ENCODE measurements at regions not wholly inside any gene's neighbourhood (a gene's known extent, or its start where the extent isn't known, plus 50 kb on each side); places are given as distances from the start of the nearest gene placed in this dataset.

DNA sequence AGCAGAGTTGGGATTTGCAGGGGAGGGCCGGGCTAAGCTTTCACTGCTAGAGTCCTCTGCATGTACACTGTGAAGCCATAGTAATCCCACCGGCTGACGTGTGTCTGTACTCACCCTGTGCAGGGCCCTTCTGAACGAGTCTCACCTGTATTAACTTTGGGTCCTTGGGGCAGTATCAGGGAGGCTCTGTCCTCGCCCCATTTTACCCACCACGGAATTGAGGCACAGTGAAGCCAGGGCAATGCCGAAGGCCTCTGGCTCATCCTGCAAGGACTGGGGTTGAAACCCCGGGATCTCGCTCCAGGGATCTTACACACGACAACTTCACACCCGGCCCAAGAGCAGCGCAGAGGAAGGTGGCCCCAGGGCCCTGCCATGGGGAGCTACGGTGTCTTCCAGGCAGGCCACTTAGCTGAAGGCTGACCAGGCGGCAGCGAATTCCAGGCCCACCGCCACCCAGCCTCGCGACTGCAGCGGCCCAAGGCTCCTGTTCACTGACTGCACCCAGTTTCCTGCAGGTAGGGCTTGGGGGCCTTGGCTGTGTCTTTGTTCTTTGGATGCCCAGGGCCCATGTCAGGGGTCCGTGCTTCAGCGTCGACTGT lies 75.5 kb upstream of the ADRA2C start:
- Histone ChIP-seq H3K36me3 (ENCODE audit: control insufficient read depth, insufficient read depth, low read length) (no peaks in the 10 kb centered on the region), H3K9me3 (ENCODE audit: control insufficient read depth, low read length) (no peaks in the 10 kb centered on the region), H3K4me1 (ENCODE audit: control insufficient read depth, insufficient read depth, low read length, poor library complexity, severe bottlenecking) (peaks cover 2% of the 10 kb centered on the region), H3K27ac (ENCODE audit: low read depth, low read length, severe bottlenecking) (no peak overlapping the region), H3K4me3 (ENCODE audit: extremely low read depth, insufficient read depth, low read length, poor library complexity, severe bottlenecking) (no peak overlapping the region)
- WGBS, 2 experiments (ENCODE audit: insufficient coverage in 2 of 2), result 93 to 95% methylated on average over 19 to 21 of the region's 22 CpGs

DNA sequence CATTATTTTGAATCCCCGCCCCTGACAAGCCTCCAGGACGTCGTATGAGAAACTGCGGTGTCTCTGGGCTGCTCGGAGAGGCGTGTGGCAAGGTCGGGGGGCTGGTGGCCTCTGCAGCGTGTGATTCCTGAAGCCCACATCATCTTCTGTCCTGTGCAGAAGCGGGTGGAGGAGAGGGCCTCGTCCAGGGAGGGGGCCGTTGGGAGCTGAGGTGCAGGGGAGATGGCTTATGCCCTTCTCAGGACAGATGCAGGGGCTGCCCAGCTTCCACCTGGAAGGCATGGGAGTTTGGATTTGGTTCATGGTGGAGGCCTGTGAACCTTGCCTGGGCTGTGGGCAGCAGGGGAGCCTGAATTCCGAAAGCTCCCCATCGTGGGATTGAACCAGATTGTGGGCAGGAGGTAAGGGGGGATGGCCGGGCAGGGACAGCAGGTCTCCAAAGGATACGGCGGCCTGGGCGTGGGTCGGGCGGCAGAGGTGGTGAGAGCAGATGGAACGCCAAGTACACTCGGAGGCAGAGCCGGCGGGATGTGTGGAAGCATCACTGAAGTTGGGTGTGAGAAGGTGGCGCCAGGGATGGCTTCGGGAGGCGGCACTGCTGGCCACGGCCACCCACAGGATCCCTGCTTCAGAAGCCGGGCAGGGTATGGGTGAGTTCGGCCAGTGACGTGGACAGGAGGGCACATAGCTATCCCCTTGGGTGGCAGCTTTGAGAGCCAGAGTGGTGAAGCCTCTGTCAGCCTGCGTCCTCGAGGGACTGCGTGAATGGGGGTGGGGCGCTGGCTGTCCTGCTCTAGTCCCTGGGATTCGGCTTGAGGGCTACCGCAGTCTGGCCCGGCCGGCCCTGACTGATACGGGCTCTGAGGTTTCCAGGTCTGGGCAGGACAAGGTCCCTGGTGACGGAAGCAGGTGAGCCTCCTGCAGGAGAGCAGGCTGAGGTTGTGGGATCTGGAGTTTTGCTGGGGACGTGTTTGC lies 76.3 kb upstream of the ADRA2C start:
- no peak overlapping the region for H3K27ac ChIP-seq (ENCODE audit: low read depth, low read length, severe bottlenecking)
- H3K36me3 ChIP-seq (ENCODE audit: control insufficient read depth, insufficient read depth, low read length), result no peaks in the 10 kb centered on the region
- H3K4me1 ChIP-seq (ENCODE audit: control insufficient read depth, insufficient read depth, low read length, poor library complexity, severe bottlenecking), result peaks cover 2% of the 10 kb centered on the region
- no peak overlapping the region for H3K4me3 ChIP-seq (ENCODE audit: extremely low read depth, insufficient read depth, low read length, poor library complexity, severe bottlenecking)
- no peaks in the 10 kb centered on the region for H3K9me3 ChIP-seq (ENCODE audit: control insufficient read depth, low read length)
- 90 to 93% methylated on average over 36 to 40 of the region's 41 CpGs for WGBS, 2 experiments (ENCODE audit: insufficient coverage in 2 of 2)

DNA sequence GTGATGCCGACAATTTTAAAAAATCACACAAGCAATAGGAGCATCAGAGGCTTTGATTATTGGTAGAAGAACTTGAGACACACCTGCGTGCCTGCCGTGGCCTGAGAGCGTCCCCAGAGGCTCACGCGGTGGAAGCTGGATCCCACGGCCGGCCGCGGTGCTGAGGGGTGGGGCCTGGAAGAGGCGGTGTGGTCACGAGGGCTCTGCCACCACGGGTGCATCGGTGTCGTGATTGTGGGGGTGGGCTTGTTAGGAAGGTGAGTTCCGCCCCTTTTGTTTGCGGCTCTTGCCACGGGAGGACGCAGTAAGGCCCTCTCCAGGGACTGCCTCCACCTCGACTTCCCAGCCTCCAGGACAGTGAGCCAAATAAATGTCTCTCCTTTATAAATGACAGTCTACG lies 77.2 kb upstream of the ADRA2C start:
- Histone ChIP-seq H3K27ac (ENCODE audit: low read depth, low read length, severe bottlenecking) (no peak overlapping the region), H3K4me3 (ENCODE audit: extremely low read depth, insufficient read depth, low read length, poor library complexity, severe bottlenecking) (no peak overlapping the region), H3K36me3 (ENCODE audit: control insufficient read depth, insufficient read depth, low read length) (no peaks in the 10 kb centered on the region), H3K9me3 (ENCODE audit: control insufficient read depth, low read length) (no peaks in the 10 kb centered on the region), H3K4me1 (ENCODE audit: control insufficient read depth, insufficient read depth, low read length, poor library complexity, severe bottlenecking) (peaks cover 2% of the 10 kb centered on the region)
- 83 to 86% methylated on average over 15 to 17 of the region's 21 CpGs for WGBS, 2 experiments (ENCODE audit: insufficient coverage in 2 of 2)

DNA sequence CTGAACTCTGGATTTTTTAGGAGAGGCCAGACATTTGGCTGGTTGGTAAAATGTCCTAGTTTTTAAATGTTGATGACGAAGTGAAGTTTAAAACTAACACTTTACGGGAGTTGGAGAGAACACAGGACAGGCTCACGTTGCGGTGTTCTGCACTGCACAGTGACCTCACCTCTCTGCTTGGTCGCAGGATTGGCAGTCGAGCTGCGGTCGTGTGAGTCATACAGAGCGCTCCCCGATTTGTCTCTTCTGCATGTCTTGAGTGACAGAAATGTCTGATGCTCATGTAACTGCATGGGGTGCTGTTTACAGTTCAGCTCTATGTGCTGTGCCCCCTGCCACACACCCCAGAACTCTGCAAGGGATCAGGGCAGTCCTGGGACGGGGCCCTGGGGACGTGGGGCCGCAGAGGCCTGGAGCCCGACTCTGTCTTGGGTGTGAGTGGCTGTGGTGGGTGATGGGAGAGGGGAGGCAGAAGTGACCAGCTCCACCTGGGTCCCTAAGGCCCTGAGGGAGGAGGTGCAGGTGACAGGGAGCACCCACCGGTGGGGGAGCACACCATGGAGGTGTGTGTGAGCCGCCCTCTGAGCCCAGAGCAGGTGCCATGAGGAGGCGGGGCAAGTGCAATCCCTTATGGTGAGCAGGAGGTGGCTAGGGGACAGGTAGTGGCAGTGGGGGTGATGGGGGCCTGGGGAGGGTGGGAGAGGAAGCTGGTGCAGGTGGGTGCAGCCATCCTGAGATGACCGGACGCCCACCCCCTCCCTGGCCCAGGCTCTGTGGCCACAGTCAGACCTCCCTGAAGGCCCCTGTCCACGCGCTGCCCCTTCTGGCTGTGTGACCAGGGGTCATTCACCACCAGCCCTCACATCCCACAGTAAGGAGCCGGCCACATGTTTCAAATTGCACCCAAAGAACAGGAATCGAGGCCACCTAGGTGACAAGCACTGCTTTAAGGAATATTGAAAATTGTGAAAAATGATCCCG lies 77.9 kb upstream of the ADRA2C start:
- Histone ChIP-seq H3K27ac (ENCODE audit: low read depth, low read length, severe bottlenecking) (no peak overlapping the region), H3K36me3 (ENCODE audit: control insufficient read depth, insufficient read depth, low read length) (no peaks in the 10 kb centered on the region), H3K4me1 (ENCODE audit: control insufficient read depth, insufficient read depth, low read length, poor library complexity, severe bottlenecking) (peaks cover 2% of the 10 kb centered on the region), H3K9me3 (ENCODE audit: control insufficient read depth, low read length) (no peaks in the 10 kb centered on the region), H3K4me3 (ENCODE audit: extremely low read depth, insufficient read depth, low read length, poor library complexity, severe bottlenecking) (no peak overlapping the region)
- WGBS, 2 experiments (ENCODE audit: insufficient coverage in 2 of 2), result 88 to 93% methylated on average over 12 to 21 of the region's 24 CpGs

DNA sequence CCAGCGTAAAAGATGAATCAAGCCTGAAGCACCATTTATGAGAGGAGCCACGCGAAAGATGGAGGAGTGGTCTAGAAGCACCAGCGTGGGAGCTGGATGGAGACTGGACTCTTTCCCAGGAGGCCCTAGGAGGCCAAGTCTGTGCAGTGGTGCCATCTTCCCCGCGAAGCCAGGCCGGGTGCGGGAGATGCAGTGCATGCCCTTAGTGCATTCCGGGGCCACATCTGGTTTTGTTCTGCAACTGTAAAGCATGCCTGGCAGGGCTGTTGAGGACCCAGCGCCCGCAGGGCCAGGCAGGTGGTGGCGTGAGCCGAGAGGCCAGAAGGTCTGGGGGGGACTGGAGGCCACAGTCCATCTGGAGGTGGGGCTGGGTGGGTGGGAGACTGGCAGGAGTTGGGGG lies 78.6 kb upstream of the ADRA2C start:
- Histone ChIP-seq H3K9me3 (ENCODE audit: control insufficient read depth, low read length) (no peaks in the 10 kb centered on the region), H3K36me3 (ENCODE audit: control insufficient read depth, insufficient read depth, low read length) (no peaks in the 10 kb centered on the region), H3K4me1 (ENCODE audit: control insufficient read depth, insufficient read depth, low read length, poor library complexity, severe bottlenecking) (peaks cover 2% of the 10 kb centered on the region), H3K4me3 (ENCODE audit: extremely low read depth, insufficient read depth, low read length, poor library complexity, severe bottlenecking) (no peak overlapping the region), H3K27ac (ENCODE audit: low read depth, low read length, severe bottlenecking) (no peak overlapping the region)
- 92 to 93% methylated on average over 11 to 12 of the region's 13 CpGs for WGBS, 2 experiments (ENCODE audit: insufficient coverage in 2 of 2)

DNA sequence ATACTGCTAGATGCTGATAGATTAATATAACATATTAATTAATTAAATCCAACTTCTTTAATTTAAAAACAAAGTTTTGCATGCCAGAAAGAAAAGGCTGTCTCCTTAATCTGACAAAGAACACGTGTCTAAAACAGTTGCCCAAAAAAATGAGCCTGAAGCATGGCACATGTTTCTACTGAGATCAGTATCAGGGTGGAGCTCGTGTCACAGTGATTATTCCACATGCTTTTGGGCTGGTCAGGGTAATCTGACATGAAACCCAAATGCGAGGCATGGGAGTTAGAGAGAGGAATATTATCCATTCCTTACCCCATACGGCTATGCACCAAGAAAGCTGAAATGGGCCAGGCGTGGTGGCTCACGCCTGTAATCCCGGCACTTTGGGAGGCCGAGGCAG lies 79.4 kb upstream of the ADRA2C start:
- WGBS, 2 experiments (ENCODE audit: insufficient coverage in 2 of 2), result 85 to 93% methylated on average over 6 of the region's 8 CpGs
- Histone ChIP-seq H3K36me3 (ENCODE audit: control insufficient read depth, insufficient read depth, low read length) (no peaks in the 10 kb centered on the region), H3K4me3 (ENCODE audit: extremely low read depth, insufficient read depth, low read length, poor library complexity, severe bottlenecking) (no peak overlapping the region), H3K4me1 (ENCODE audit: control insufficient read depth, insufficient read depth, low read length, poor library complexity, severe bottlenecking) (peaks cover 2% of the 10 kb centered on the region), H3K9me3 (ENCODE audit: control insufficient read depth, low read length) (no peaks in the 10 kb centered on the region), H3K27ac (ENCODE audit: low read depth, low read length, severe bottlenecking) (no peak overlapping the region)

DNA sequence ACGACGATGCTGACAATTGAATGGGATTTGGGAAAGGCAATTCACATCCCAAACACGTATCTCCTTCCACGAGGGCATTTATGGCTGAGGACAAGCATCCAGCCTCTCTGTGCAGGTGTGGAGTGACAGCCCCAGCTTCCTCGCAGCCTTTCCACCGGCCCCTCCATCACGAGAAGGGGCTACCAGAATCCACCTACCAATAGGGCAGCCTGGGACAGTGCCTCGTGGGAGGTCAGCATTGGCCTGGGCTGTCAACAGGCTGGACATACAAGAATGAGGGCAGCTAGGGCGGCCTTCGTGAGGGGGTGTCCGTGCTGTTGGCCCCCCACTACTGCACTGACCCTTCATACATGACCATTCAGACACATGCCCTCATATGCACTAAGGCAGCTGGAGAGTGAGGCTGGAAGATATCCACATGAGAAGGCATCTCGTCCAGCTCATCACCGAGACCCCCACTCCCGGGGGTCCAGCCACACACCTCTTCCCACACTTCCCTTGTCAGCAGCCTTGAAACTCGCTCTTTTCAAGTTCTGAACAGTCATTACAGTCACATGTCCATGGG lies 81.0 kb upstream of the ADRA2C start:
- Histone ChIP-seq H3K27ac (ENCODE audit: low read depth, low read length, severe bottlenecking) (no peak overlapping the region), H3K4me1 (ENCODE audit: control insufficient read depth, insufficient read depth, low read length, poor library complexity, severe bottlenecking) (peaks cover under 1% of the 10 kb centered on the region), H3K36me3 (ENCODE audit: control insufficient read depth, insufficient read depth, low read length) (no peaks in the 10 kb centered on the region), H3K4me3 (ENCODE audit: extremely low read depth, insufficient read depth, low read length, poor library complexity, severe bottlenecking) (no peak overlapping the region), H3K9me3 (ENCODE audit: control insufficient read depth, low read length) (no peaks in the 10 kb centered on the region)
- 85 to 93% methylated on average over 14 to 15 of the region's 15 CpGs for WGBS, 2 experiments (ENCODE audit: insufficient coverage in 2 of 2)

DNA sequence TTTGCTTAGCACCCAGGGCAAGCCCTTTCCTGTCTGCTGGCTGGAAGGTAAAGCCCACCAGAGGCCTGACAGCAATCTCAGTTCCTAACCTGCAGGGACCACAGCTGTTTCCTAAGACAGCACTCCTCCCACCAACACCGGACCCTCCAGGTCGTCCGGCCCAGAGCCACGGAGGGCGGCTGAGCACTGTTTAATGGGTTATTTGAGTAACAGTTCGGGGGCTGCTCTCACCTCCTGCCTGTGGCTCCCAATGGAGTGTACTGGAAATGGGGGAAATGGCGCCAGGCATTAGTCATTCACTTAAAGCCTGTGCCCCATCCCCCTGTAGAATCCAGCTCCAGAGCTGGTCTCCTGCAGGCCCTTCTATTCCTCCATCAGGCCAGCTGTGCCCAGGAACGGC lies 81.6 kb upstream of the ADRA2C start:
- H3K9me3 ChIP-seq (ENCODE audit: control insufficient read depth, low read length), result no peaks in the 10 kb centered on the region
- no peaks in the 10 kb centered on the region for H3K36me3 ChIP-seq (ENCODE audit: control insufficient read depth, insufficient read depth, low read length)
- H3K4me3 ChIP-seq (ENCODE audit: extremely low read depth, insufficient read depth, low read length, poor library complexity, severe bottlenecking), result no peak overlapping the region
- H3K27ac ChIP-seq (ENCODE audit: low read depth, low read length, severe bottlenecking), result no peak overlapping the region
- 44 to 85% methylated on average over 1 to 4 of the region's 8 CpGs for WGBS, 2 experiments (ENCODE audit: insufficient coverage in 2 of 2)
- H3K4me1 ChIP-seq (ENCODE audit: control insufficient read depth, insufficient read depth, low read length, poor library complexity, severe bottlenecking), result no peaks in the 10 kb centered on the region

DNA sequence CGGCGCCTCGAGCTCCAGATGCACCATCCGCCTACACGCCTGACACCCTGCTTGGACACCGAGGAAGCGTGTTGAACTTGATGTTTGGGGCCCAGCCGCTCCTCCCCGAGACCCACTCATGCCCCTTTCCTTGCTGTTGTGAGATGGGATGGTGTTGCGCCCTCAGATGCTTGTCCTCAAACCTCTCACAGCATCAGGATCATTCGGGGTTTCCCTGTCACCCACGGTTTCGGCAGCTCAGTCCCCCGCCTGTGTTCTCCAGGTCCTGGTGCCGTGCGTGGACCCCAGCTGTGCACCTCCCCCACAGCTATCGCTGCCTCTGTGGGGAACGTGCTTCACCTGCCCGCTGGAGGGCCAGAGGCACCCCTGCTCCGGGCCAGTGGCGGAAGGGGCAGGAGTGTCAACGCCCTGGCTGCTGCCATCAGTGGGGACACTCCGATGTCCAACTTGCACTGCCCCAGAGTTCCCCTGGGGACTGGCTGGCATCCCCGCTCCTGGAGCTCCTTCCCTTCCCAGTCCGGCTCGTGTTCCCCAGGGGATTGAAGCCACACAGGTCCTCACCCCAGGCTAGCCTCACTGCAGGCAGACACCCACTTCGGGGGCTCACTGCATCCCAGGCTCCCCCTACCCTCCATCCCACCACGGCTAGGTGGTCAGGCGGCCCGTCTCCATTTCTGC lies 82.3 kb upstream of the ADRA2C start:
- no peaks in the 10 kb centered on the region for H3K9me3 ChIP-seq (ENCODE audit: control insufficient read depth, low read length)
- no peaks in the 10 kb centered on the region for H3K36me3 ChIP-seq (ENCODE audit: control insufficient read depth, insufficient read depth, low read length)
- WGBS, 2 experiments (ENCODE audit: insufficient coverage in 2 of 2), result 88 to 93% methylated on average over 19 to 26 of the region's 30 CpGs
- no peaks in the 10 kb centered on the region for H3K4me1 ChIP-seq (ENCODE audit: control insufficient read depth, insufficient read depth, low read length, poor library complexity, severe bottlenecking)
- no peak overlapping the region for H3K27ac ChIP-seq (ENCODE audit: low read depth, low read length, severe bottlenecking)
- H3K4me3 ChIP-seq (ENCODE audit: extremely low read depth, insufficient read depth, low read length, poor library complexity, severe bottlenecking), result no peak overlapping the region

Data from mesodermal cell (in vitro differentiated cells).